Peyer's patch (tissue), 4 donors: ENCODE measurements at regions not wholly inside any gene's neighbourhood (a gene's known extent, or its start where the extent isn't known, plus 50 kb on each side); places are given as distances from the start of the nearest gene placed in this dataset.

Source experiments
- POLR2A ChIP-seq, 2 donors: fragments of 450-650 bp; IDR thresholded peaks; one replicate each; pipeline ENCODE4 v1.5.1; 2017; ENCODE audit warnings: antibody characterized with exemption in 2 of 2, mild to moderate bottlenecking in 2 of 2, moderate library complexity in 2 of 2
- TF ChIP-seq, protein P1 (sequence below), 6 experiments: fragments of 450-650 bp in 4 of 6; fragments of 200-600 bp in 2 of 6; sonication (generic) in 1 of 6; IDR thresholded peaks; one replicate each; pipeline ENCODE4 v1.5.1; 2017 to 2019; ENCODE audit warnings: antibody characterized with exemption in 6 of 6, mild to moderate bottlenecking in 3 of 6, moderate library complexity in 1 of 6

DNA sequence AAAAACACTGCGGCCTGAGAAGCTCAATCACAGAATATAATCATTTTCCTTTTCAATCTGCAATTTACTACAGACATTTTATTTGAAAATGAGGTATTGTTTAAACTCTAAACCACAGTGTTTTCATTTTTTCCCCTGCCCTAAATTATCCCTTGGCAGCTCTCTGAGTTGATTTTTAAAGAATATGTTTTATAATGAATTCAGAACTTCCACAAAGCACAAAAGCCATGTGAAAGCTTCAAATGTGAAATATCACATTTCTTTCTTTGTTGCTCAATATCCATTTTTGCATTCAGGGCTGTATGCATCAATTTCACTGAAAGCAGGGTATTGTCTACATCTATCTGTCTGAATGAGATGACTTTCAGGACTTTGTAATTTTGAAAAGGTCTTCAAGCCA is 813.6 kb upstream of the ALCAM start:
- TF ChIP-seq, protein P1, sequence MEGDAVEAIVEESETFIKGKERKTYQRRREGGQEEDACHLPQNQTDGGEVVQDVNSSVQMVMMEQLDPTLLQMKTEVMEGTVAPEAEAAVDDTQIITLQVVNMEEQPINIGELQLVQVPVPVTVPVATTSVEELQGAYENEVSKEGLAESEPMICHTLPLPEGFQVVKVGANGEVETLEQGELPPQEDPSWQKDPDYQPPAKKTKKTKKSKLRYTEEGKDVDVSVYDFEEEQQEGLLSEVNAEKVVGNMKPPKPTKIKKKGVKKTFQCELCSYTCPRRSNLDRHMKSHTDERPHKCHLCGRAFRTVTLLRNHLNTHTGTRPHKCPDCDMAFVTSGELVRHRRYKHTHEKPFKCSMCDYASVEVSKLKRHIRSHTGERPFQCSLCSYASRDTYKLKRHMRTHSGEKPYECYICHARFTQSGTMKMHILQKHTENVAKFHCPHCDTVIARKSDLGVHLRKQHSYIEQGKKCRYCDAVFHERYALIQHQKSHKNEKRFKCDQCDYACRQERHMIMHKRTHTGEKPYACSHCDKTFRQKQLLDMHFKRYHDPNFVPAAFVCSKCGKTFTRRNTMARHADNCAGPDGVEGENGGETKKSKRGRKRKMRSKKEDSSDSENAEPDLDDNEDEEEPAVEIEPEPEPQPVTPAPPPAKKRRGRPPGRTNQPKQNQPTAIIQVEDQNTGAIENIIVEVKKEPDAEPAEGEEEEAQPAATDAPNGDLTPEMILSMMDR (IDR thresholded peaks at IDR 0.05), result no peak
- TF ChIP-seq POLR2A (IDR thresholded peaks at IDR 0.05), result no peak
